ENCODE measurements at regions not wholly inside any gene's neighbourhood (a gene's known extent, or its start where the extent isn't known, plus 50 kb on each side); places are given as distances from the start of the nearest gene placed in this dataset.

- TF ChIP-seq EZH2phosphoT487 (IDR thresholded peaks at IDR 0.05; ENCODE audit: low read depth), result no peak
- TF ChIP-seq CTCF (IDR thresholded peaks at IDR 0.05; ENCODE audit: low read depth, low read length), result no peak
These were observed 168.6 kb upstream of the DMRT1 start for GRCh38 chr9:672851-673250.

Data from OCI-LY3 (cell line).